Loucy (cell line): ENCODE measurements at regions not wholly inside any gene's neighbourhood (a gene's known extent, or its start where the extent isn't known, plus 50 kb on each side); places are given as distances from the start of the nearest gene placed in this dataset.

Experiments used
- H2AFZ ChIP-seq: fragments of 200-600 bp; sonication (generic); 2 replicates; pipeline ENCODE4 v1.6.0; 2016; ENCODE audit warnings: antibody characterized with exemption, mild to moderate bottlenecking, low read length, moderate library complexity
- H3F3A ChIP-seq: fragments of 200-600 bp; 2 replicates; pipeline ENCODE4 v1.6.0; 2016; ENCODE audit warnings: antibody characterized with exemption, low read depth, mild to moderate bottlenecking
- H3K27me3 ChIP-seq: fragments of 200-600 bp; sonication (generic); 2 replicates; pipeline ENCODE4 v1.6.1; 2014; ENCODE audit warnings: low read length, mild to moderate bottlenecking; ENCODE audit not compliant: insufficient read depth, poor library complexity, severe bottlenecking
- H3K36me3 ChIP-seq: fragments of 200-600 bp; sonication (generic); 2 replicates; pipeline ENCODE4 v1.6.1; 2016; ENCODE audit warnings: low read length; ENCODE audit not compliant: insufficient read depth
- H3K4me1 ChIP-seq: fragments of 200-600 bp; sonication (generic); 2 replicates; pipeline ENCODE4 v1.5.1; 2014; ENCODE audit warnings: low read length, mild to moderate bottlenecking; ENCODE audit not compliant: insufficient read depth, poor library complexity, severe bottlenecking
- H3K4me2 ChIP-seq: fragments of 200-600 bp; sonication (generic); 2 replicates; pipeline ENCODE4 v1.6.0; 2014; ENCODE audit warnings: antibody characterized with exemption, low read length, low read depth, mild to moderate bottlenecking; ENCODE audit not compliant: poor library complexity, severe bottlenecking
- H3K4me3 ChIP-seq: fragments of 200-600 bp; sonication (generic); 2 replicates; pipeline ENCODE4 v1.5.1; 2014; ENCODE audit warnings: low read length, mild to moderate bottlenecking, mixed read lengths; ENCODE audit not compliant: poor library complexity, severe bottlenecking
- H3K79me2 ChIP-seq: fragments of 200-600 bp; sonication (generic); 2 replicates; pipeline ENCODE4 v1.6.1; 2014; ENCODE audit warnings: low read length; ENCODE audit not compliant: insufficient read depth
- H3K9ac ChIP-seq: fragments of 200-600 bp; sonication (generic); 2 replicates; pipeline ENCODE4 v1.6.0; 2014; ENCODE audit warnings: mild to moderate bottlenecking, low read depth, low read length, moderate library complexity; ENCODE audit not compliant: poor library complexity, severe bottlenecking
- H3K9me2 ChIP-seq: fragments of 200-600 bp; sonication (generic); replicated peaks from 2 replicates; pipeline ENCODE4 v1.6.1; 2016; ENCODE audit warnings: low read depth, low read length, mixed read lengths
- H3K9me3 ChIP-seq: fragments of 200-600 bp; sonication (generic); 2 replicates; pipeline ENCODE4 v1.6.1; 2014; ENCODE audit warnings: mild to moderate bottlenecking, antibody characterized with exemption, low read length, low read depth; ENCODE audit not compliant: insufficient read depth
- H4K20me1 ChIP-seq: fragments of 200-600 bp; sonication (generic); 2 replicates; pipeline ENCODE4 v1.6.0; 2014; ENCODE audit warnings: antibody characterized with exemption, low read length, mild to moderate bottlenecking; ENCODE audit not compliant: insufficient read depth, poor library complexity, severe bottlenecking
- EZH2phosphoT487 ChIP-seq: fragments of 200-600 bp; IDR thresholded peaks from 2 replicates; pipeline ENCODE4 v1.6.1; 2018; ENCODE audit warnings: antibody characterized with exemption, mild to moderate bottlenecking, moderate library complexity, borderline replicate concordance
- TF ChIP-seq, protein P1 (sequence below): fragments of 200-600 bp; sonication (generic); conservative IDR thresholded peaks from 2 replicates; pipeline ENCODE4 v1.5.1; 2014; ENCODE audit warnings: mild to moderate bottlenecking, antibody characterized with exemption, low read length

DNA sequence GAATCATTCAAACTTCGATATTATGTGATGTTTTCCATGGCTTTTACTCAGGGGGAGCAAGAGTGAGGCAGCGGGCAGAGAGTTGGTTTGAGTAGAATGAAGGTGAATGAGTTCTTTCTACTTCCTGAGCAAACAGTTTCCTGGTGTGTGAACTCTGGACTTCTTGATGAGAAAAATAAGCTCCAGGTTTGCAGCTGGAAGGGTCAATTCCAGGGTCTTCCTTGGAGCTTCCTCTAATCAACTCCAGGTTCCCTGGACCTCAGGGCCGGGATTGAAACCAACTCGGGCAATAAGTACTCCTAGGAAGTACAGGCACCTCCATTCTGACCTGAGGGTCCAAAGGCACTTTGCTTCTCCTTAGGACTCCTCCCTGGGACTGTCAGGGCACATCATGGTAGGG lies 243.6 kb upstream of the ONECUT1 start:
- no peak overlapping the region for H2AFZ ChIP-seq
- no peaks in the 10 kb centered on the region for H3K36me3 ChIP-seq
- no peaks in the 10 kb centered on the region for H3K9me2 ChIP-seq
- H3K4me3 ChIP-seq, result no peak overlapping the region
- peaks cover 11% of the 10 kb centered on the region for H3K4me1 ChIP-seq
- no peak overlapping the region for H3K9ac ChIP-seq
- H4K20me1 ChIP-seq, result no peaks in the 10 kb centered on the region
- H3K9me3 ChIP-seq, result no peaks in the 10 kb centered on the region
- TF ChIP-seq, protein P1, sequence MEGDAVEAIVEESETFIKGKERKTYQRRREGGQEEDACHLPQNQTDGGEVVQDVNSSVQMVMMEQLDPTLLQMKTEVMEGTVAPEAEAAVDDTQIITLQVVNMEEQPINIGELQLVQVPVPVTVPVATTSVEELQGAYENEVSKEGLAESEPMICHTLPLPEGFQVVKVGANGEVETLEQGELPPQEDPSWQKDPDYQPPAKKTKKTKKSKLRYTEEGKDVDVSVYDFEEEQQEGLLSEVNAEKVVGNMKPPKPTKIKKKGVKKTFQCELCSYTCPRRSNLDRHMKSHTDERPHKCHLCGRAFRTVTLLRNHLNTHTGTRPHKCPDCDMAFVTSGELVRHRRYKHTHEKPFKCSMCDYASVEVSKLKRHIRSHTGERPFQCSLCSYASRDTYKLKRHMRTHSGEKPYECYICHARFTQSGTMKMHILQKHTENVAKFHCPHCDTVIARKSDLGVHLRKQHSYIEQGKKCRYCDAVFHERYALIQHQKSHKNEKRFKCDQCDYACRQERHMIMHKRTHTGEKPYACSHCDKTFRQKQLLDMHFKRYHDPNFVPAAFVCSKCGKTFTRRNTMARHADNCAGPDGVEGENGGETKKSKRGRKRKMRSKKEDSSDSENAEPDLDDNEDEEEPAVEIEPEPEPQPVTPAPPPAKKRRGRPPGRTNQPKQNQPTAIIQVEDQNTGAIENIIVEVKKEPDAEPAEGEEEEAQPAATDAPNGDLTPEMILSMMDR, result no peak
- TF ChIP-seq EZH2phosphoT487, result no peak
- H3F3A ChIP-seq, result no peaks in the 10 kb centered on the region
- no peaks in the 10 kb centered on the region for H3K27me3 ChIP-seq
- H3K79me2 ChIP-seq, result no peaks in the 10 kb centered on the region
- no peak overlapping the region for H3K4me2 ChIP-seq

DNA sequence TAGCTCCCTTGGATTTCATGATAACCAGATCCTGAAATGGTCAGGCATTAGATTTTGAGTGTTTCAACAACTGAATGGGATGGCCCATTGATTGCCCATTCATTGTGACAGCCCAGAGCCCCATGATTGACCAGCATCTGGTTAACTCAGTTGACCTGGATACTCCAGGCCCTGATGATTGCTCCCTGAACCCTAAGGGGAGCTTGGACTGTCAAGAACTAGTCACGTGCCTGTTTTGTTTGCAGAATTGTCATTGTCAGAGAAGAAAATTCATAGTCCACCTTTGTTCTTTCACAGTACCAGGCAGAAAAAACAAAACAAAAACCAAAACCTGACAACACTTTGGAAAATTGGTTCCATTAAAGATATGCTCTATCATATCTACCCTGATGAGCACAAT lies 241.3 kb upstream of the ONECUT1 start:
- TF ChIP-seq, protein P1, result no peak
- TF ChIP-seq EZH2phosphoT487, result no peak
- no peaks in the 10 kb centered on the region for H4K20me1 ChIP-seq
- H3K4me2 ChIP-seq, result no peak overlapping the region
- no peaks in the 10 kb centered on the region for H3F3A ChIP-seq
- no peaks in the 10 kb centered on the region for H3K27me3 ChIP-seq
- H3K9me3 ChIP-seq, result no peaks in the 10 kb centered on the region
- H3K79me2 ChIP-seq, result no peaks in the 10 kb centered on the region
- H2AFZ ChIP-seq, result no peak overlapping the region
- H3K36me3 ChIP-seq, result no peaks in the 10 kb centered on the region
- no peak overlapping the region for H3K4me3 ChIP-seq
- no peaks in the 10 kb centered on the region for H3K9me2 ChIP-seq
- H3K9ac ChIP-seq, result no peak overlapping the region
- peaks cover 11% of the 10 kb centered on the region for H3K4me1 ChIP-seq

DNA sequence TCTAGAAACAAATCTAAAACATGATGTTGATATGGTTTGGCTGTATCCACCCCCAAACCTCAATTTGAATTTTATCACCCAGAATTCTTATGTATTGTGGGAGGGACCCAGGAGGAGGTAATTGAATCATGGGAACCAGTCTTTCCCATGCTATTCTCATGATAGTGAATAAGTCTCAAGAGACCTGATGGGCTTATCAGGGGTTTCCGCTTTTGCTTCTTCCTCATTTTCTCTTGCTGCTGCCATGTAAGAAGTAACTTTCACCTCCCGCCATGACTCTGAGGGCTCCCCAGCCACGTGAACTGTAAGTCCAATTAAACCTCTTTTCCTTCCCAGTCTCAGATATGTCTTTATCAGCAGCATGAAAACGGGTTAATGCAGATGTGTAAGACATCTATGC lies 232.7 kb upstream of the ONECUT1 start:
- no peaks in the 10 kb centered on the region for H3F3A ChIP-seq
- H4K20me1 ChIP-seq, result no peaks in the 10 kb centered on the region
- H3K4me2 ChIP-seq, result no peak overlapping the region
- H3K79me2 ChIP-seq, result no peaks in the 10 kb centered on the region
- no peak overlapping the region for H2AFZ ChIP-seq
- no peaks in the 10 kb centered on the region for H3K9me2 ChIP-seq
- H3K9me3 ChIP-seq, result no peaks in the 10 kb centered on the region
- no peaks in the 10 kb centered on the region for H3K4me1 ChIP-seq
- H3K27me3 ChIP-seq, result no peaks in the 10 kb centered on the region
- no peaks in the 10 kb centered on the region for H3K36me3 ChIP-seq
- no peak overlapping the region for H3K9ac ChIP-seq
- TF ChIP-seq EZH2phosphoT487, result no peak
- TF ChIP-seq, protein P1, result no peak
- H3K4me3 ChIP-seq, result no peak overlapping the region
